Mesodermal cell (in vitro differentiated cells): ENCODE measurements at regions not wholly inside any gene's neighbourhood (a gene's known extent, or its start where the extent isn't known, plus 50 kb on each side); places are given as distances from the start of the nearest gene placed in this dataset.
"Not testable (repeated sequence)": the region's sequence is repeated elsewhere in the genome, so short reads cannot be mapped to it uniquely, and the experiment has no call there.

ENCODE experiments used
- H3K27ac ChIP-seq: 2 replicates; pipeline ENCODE4 v1.7.0; 2013; ENCODE audit warnings: mild to moderate bottlenecking, low read depth, low read length, moderate library complexity; ENCODE audit not compliant: severe bottlenecking
- H3K36me3 ChIP-seq: 2 replicates; pipeline ENCODE4 v1.7.1; 2013; ENCODE audit warnings: mild to moderate bottlenecking, low read length, moderate library complexity; ENCODE audit not compliant: control insufficient read depth, insufficient read depth
- H3K4me1 ChIP-seq: one replicate; pipeline ENCODE4 v1.7.1; 2013; ENCODE audit warnings: mild to moderate bottlenecking, low read length; ENCODE audit not compliant: insufficient read depth, control insufficient read depth, poor library complexity, severe bottlenecking
- H3K4me3 ChIP-seq: 2 replicates; pipeline ENCODE4 v1.7.0; 2013; ENCODE audit warnings: low read length, control low read depth, mild to moderate bottlenecking; ENCODE audit not compliant: insufficient read depth, poor library complexity, severe bottlenecking; ENCODE audit errors: extremely low read depth
- H3K9me3 ChIP-seq: 2 replicates; pipeline ENCODE4 v1.7.1; 2013; ENCODE audit warnings: mild to moderate bottlenecking, low read length, moderate library complexity; ENCODE audit not compliant: control insufficient read depth
- WGBS, 2 experiments: methylation state at CpG; one replicate each; pipeline ENCODE4 v1.1.5; 2013; ENCODE audit warnings: missing lambda C conversion rate in 2 of 2; ENCODE audit not compliant: insufficient coverage in 2 of 2; 5-methylcytosine and 5-hydroxymethylcytosine counted together

GRCh38 chr5:96319981-96320739, 112.9 kb downstream of the PCSK1 start:
- WGBS, 2 experiments = 93 to 100% methylated on average over 1 to 7 of the region's 11 CpGs
- H3K4me3 ChIP-seq, H3K4me1 ChIP-seq, H3K27ac ChIP-seq, H3K9me3 ChIP-seq, H3K36me3 ChIP-seq: not testable (repeated sequence)

DNA sequence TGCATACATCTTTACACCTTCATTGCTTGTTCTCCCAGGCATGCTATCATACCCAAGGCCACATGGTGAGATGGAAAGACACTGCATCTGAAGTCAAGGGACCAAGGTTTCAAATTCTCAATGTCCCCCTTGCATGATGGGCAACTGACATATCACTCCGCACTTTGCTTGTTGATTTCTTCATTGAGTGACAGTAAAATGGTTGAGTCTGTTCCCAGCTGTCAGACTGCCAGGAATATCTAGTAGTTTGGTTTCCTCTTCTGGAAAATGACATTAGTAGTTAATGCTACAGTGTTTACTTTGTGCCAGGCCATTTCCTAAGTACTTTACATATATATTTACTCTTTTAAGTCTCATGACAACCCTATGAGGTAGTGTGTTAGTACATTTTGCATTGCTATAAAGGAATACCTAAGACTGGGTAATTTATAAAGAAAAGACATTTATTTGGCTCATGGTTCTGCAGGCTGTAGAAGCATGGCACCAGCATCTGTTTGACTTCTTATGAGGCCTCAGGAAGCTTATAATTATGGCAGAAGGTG, 114.4 kb downstream of the PCSK1 start:
- H3K36me3 ChIP-seq = no peaks in the 10 kb centered on the region
- H3K9me3 ChIP-seq = no peaks in the 10 kb centered on the region
- no peaks in the 10 kb centered on the region for H3K4me1 ChIP-seq
- no peak overlapping the region for H3K4me3 ChIP-seq
- no peak overlapping the region for H3K27ac ChIP-seq
- 80 to 92% methylated on average over 1 of the region's 1 CpG for WGBS, 2 experiments

DNA sequence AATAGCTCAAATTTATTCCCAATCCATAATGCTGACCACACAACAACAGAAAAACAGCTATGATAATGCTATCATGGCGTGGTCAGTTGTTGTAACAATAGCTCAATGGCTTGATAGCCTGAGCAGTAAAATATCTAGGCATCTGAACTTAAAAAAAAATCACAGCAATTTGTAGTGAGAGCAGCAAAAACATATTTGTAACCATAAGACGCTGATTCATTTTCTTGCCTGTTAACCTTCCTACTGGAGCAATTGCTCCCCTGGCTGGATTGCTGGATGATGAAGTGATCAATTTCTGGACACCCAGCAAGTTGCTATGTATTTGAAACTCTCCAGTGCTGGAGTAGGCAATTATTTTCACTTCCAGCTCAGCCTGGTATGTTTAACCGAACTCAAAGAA, 115.1 kb downstream of the PCSK1 start:
- no peak overlapping the region for H3K4me3 ChIP-seq
- WGBS, 2 experiments = 100% methylated on average over 2 of the region's 3 CpGs
- H3K4me1 ChIP-seq = no peaks in the 10 kb centered on the region
- no peak overlapping the region for H3K27ac ChIP-seq
- no peaks in the 10 kb centered on the region for H3K36me3 ChIP-seq
- no peaks in the 10 kb centered on the region for H3K9me3 ChIP-seq

DNA sequence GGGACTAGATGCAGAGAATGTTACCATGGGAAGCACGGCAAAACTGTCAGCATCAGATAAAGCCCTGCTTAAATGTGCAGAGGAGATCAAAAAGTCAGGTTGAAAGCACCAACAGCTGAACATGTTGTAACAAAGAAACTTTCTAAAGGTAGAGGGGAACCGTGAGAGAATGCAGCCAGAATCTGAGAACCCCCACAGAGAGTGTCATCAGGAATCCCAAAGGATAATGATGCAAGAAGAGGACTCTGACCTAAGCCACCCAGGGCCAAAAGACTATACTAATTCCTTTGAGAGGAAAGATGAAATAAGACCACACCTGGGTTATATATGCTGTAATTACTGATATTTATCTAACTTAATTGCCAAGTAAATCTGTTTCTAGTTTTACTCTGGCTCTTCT, 116.6 kb downstream of the PCSK1 start:
- 95 to 100% methylated on average over 1 of the region's 2 CpGs for whole genome bisulfite sequencing, 2 experiments
- Histone ChIP-seq H3K4me3 (no peak overlapping the region), H3K36me3 (no peaks in the 10 kb centered on the region), H3K27ac (no peak overlapping the region), H3K4me1 (no peaks in the 10 kb centered on the region), H3K9me3 (no peaks in the 10 kb centered on the region)

DNA sequence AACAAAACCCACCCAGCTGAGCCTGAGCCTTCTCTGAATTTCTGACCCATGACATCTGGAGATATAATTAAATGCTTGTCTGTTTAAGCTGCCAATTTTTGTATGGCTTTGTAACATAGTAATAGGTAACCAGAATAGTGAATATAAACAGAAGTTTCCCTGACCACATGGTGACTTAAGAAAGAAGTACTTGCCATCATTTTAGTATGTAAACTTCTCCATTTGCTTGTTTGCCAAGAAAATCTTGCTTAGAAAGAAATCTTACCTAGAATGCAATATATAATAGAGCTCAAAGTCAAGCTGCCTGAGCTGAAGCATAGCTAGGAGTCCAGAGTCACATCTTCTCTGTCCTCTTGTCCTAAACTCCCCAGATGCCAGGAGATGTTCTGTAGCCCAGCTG, 117.0 kb downstream of the PCSK1 start:
- Histone ChIP-seq H3K4me1 (no peaks in the 10 kb centered on the region), H3K9me3 (no peaks in the 10 kb centered on the region), H3K27ac (no peak overlapping the region)

DNA sequence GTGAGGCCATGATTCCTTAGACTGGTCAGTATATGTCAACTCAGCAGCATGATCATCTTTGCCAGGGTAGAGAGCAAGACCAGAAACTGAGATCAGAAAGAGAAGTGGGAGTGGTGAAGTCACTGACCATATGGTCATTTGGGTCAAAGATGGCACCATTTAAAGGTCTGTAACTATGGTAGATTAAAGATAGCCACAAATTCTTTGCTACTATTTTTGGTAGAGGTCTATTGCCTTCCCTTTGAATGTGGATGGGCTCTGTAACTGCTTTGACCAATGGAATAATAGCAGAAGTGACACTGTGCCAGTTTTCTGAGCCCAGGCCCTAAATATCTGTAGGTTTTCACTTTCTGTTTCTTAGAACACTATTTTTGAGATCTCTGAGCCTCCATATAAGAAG, 117.6 kb downstream of the PCSK1 start:
- Histone ChIP-seq H3K9me3 (no peaks in the 10 kb centered on the region), H3K27ac (no peak overlapping the region), H3K4me1 (no peaks in the 10 kb centered on the region), H3K4me3 (no peak overlapping the region), H3K36me3 (no peaks in the 10 kb centered on the region)

More for the DNA sequence above, 117.0 kb downstream of the PCSK1 start:
- Histone ChIP-seq H3K4me3 (no peak overlapping the region), H3K36me3 (no peaks in the 10 kb centered on the region)

DNA sequence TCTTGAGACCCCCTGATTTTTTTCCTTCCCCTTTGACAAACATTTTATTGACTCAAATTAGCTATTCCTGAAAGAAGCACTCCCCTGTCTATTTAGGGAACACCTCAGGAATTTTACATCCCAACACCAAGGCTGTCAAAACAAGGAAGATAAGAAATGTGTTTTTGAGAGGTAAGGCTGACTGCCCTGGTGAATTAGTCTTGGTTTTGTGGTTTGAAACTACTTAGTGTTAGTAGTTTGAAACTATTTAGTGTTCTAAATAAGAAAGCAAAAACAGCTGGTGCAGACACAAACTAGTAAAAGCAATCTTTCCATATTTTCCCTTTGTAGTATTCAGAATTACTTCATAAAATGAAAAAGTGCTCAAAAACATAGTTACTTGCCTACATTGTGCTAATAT, 120.7 kb downstream of the PCSK1 start:
- Histone ChIP-seq H3K4me1 (no peaks in the 10 kb centered on the region), H3K27ac (no peak overlapping the region), H3K36me3 (no peaks in the 10 kb centered on the region)

DNA sequence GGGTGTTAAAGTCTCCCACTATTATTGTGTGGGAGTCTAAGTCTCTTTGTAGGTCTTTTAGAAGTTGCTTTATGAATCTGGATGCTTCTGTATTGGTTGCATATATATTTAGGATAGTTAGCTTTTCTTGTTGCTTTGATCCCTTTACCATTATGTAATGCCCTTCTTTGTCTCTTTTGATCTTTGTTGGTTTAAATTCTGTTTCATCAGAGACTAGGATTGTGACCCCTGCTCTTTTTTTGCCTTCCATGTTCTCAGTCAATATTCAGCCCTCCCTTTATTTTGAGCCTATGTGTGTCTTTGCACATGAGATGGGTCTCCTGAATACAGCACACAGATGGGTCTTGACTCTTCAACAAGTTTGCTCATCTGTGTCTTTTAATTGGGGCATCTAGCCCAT, 126.0 kb downstream of the PCSK1 start:
- H3K9me3 ChIP-seq, H3K4me3 ChIP-seq, H3K36me3 ChIP-seq, H3K4me1 ChIP-seq, H3K27ac ChIP-seq: not testable (repeated sequence)

More for the DNA sequence above, 120.7 kb downstream of the PCSK1 start:
- H3K4me3 ChIP-seq = no peak overlapping the region
- no peaks in the 10 kb centered on the region for H3K9me3 ChIP-seq

DNA sequence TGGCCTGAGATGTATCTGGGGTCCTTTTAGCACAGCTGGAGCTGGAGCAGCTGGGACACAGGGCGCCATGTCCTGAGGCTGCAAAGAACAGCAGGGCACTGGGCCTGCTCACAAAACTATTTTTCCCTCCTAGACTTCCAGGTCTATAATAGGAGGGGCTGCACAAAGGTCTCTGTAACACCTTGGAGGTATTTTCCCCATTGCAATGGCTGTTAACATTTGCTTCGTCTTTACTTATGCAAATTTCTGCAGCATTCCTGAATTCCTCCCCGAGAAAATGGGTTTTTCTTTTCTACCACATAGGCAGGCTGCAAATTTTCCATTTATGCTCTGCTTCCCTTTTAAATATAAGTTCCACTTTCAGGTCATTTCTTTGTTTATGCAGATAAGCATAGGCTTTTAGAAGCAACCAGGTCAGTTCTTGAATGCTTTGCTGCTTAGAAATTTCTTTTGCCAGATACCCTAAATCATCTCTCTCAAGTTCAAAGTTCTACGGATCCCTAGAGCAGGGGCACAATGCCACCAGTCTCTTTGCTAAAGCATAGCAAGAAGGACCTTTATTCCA, 130.8 kb downstream of the PCSK1 start:
- no peaks in the 10 kb centered on the region for H3K4me1 ChIP-seq
- H3K36me3 ChIP-seq = no peaks in the 10 kb centered on the region
- H3K4me3 ChIP-seq = no peak overlapping the region
- H3K27ac ChIP-seq = no peak overlapping the region
- WGBS, 2 experiments = 53 to 59% methylated on average over 3 to 4 of the region's 4 CpGs
- H3K9me3 ChIP-seq = no peaks in the 10 kb centered on the region

DNA sequence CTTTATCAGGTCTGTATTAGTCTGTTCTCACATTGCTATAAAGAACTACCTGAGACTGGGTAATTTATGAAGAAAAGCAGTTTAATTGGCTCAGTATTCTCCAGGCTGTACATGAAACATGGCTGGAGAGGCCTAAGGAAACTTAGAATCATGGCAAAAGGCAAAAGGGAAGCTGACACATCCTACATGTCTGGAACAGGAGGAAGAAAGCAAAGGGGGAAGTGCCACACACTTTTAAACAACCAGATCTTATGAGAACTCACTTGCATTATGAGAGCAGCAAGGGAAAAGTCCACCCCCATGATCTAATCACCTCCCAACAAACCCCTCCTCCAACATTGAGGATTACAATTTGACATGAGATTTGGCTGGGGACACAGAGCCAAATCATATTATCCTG, 132.1 kb downstream of the PCSK1 start:
- H3K36me3 ChIP-seq = no peaks in the 10 kb centered on the region
- no peaks in the 10 kb centered on the region for H3K4me1 ChIP-seq
- no peak overlapping the region for H3K27ac ChIP-seq
- no peaks in the 10 kb centered on the region for H3K9me3 ChIP-seq
- H3K4me3 ChIP-seq = no peak overlapping the region

DNA sequence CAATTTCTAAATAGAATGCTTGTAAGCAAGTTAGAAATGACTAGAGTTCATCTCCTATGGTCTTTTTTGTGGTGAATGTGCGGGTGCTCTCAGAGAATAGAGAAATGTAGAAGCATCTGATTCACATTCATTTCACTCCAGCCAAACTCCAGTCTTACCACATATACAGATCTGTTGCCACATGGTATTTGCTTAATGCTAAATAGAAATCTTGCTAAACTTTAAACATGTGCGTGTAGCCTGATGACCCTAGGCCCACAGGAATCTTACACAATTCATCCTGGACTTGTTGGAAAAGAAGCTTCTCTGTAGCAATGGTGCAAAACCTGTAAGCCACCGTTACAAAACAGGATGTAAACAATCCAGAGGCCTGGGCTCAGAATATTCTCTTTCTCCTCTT, 135.2 kb downstream of the PCSK1 start:
- no peaks in the 10 kb centered on the region for H3K36me3 ChIP-seq
- H3K9me3 ChIP-seq = no peaks in the 10 kb centered on the region
- no peak overlapping the region for H3K4me3 ChIP-seq
- 40 to 50% methylated on average over 2 of the region's 3 CpGs for WGBS, 2 experiments
- H3K27ac ChIP-seq = no peak overlapping the region
- H3K4me1 ChIP-seq = no peaks in the 10 kb centered on the region
